Upper lobe of right lung (tissue), 1 donor: ENCODE measurements at regions not wholly inside any gene's neighbourhood (a gene's known extent, or its start where the extent isn't known, plus 50 kb on each side); places are given as distances from the start of the nearest gene placed in this dataset.
"Not testable (repeated sequence)": the region's sequence is repeated elsewhere in the genome, so short reads cannot be mapped to it uniquely, and the experiment has no call there.

ENCODE experiments used
- ATAC-seq: fragments of 200-7000 bp; cut with Tn5 transposase; one replicate; pipeline ENCODE4 v1.9.1; 2020; ENCODE audit warnings: mild to moderate bottlenecking, moderate library complexity
- DNase-seq: peaks from one replicate; pipeline ENCODE4 v3.0.0-alpha.2; 2020
- H3K27ac ChIP-seq: fragments of 200-600 bp; one replicate; pipeline ENCODE4 v1.8.0; 2022
- H3K27me3 ChIP-seq: fragments of 200-600 bp; one replicate; pipeline ENCODE4 v1.8.0; 2022; ENCODE audit warnings: mild to moderate bottlenecking
- H3K36me3 ChIP-seq: fragments of 200-600 bp; one replicate; pipeline ENCODE4 v1.8.0; 2022
- H3K4me1 ChIP-seq: fragments of 200-600 bp; one replicate; pipeline ENCODE4 v1.8.0; 2022
- H3K4me3 ChIP-seq: fragments of 200-600 bp; one replicate; pipeline ENCODE4 v1.8.0; 2022; ENCODE audit warnings: mild to moderate bottlenecking
- H3K9me3 ChIP-seq: fragments of 200-600 bp; one replicate; pipeline ENCODE4 v1.8.0; 2022
- intact Hi-C: fragments of 100-400 bp; cut with DNase I; formaldehyde crosslinking; loops from one replicate; pipeline ENCODE4 v1.11.0; 2022
- TF ChIP-seq, protein P1 (sequence below): fragments of 200-600 bp; IDR thresholded peaks from one replicate; pipeline ENCODE4 v1.8.0; 2022; ENCODE audit warnings: antibody characterized with exemption
- donor health status: DM: no; HTN: yes; CAD: no; lungs with severe emphysema.

DNA sequence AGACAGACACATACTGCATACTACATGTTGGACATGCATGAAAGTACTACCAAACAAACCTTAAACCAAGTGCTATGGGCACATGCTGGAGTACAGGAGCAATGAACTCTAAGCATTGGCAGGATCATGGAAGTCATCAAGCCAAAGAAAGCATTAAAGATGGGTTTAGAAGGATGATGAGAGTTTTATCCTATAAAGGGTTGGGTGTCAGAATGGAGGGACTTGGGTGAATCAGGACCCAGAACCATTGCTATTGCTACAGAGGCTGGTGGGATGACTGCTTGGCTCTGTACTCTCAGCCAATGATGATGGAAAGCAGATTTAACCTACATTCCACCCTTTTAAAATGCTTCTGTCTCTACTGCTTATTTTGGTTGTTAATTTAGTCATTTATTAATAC lies 233.9 kb upstream of the EDA2R start:
- Histone ChIP-seq H3K4me3 (no peak overlapping the region), H3K36me3 (no peaks in the 10 kb centered on the region), H3K27me3 (no peaks in the 10 kb centered on the region), H3K27ac (no peak overlapping the region), H3K4me1 (no peaks in the 10 kb centered on the region), H3K9me3 (no peaks in the 10 kb centered on the region)
- TF ChIP-seq, protein P1, sequence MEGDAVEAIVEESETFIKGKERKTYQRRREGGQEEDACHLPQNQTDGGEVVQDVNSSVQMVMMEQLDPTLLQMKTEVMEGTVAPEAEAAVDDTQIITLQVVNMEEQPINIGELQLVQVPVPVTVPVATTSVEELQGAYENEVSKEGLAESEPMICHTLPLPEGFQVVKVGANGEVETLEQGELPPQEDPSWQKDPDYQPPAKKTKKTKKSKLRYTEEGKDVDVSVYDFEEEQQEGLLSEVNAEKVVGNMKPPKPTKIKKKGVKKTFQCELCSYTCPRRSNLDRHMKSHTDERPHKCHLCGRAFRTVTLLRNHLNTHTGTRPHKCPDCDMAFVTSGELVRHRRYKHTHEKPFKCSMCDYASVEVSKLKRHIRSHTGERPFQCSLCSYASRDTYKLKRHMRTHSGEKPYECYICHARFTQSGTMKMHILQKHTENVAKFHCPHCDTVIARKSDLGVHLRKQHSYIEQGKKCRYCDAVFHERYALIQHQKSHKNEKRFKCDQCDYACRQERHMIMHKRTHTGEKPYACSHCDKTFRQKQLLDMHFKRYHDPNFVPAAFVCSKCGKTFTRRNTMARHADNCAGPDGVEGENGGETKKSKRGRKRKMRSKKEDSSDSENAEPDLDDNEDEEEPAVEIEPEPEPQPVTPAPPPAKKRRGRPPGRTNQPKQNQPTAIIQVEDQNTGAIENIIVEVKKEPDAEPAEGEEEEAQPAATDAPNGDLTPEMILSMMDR: no peak
- DNase-seq (no peak), ATAC-seq (no peak)
- intact Hi-C loops: no loop called here

DNA sequence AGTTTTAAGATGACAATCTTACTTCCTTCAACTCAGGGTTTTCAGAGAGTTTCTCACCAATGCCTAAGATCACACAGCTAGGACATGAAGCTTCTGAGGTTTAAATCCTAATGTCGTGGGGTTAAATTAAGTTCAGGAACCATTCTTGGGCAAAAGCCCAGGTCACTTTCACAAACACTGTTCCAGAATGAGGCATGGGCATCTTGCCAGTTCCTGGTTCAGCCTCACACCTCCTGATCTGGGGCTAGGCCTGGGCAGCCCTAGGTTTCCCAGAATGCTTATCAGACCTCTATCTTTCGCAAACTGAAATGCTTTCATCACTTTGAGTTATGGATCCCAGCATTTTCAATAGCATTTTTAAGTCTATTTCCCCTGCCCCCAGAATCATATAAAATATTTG lies 224.8 kb upstream of the EDA2R start:
- Histone ChIP-seq H3K4me3 (no peak overlapping the region), H3K4me1 (no peaks in the 10 kb centered on the region), H3K27ac (no peak overlapping the region), H3K27me3 (no peaks in the 10 kb centered on the region), H3K36me3 (no peaks in the 10 kb centered on the region), H3K9me3 (no peaks in the 10 kb centered on the region)
- ATAC-seq (no peak), DNase-seq (no peak)
- TF ChIP-seq, protein P1: no peak
- intact Hi-C loops: no loop called here

DNA sequence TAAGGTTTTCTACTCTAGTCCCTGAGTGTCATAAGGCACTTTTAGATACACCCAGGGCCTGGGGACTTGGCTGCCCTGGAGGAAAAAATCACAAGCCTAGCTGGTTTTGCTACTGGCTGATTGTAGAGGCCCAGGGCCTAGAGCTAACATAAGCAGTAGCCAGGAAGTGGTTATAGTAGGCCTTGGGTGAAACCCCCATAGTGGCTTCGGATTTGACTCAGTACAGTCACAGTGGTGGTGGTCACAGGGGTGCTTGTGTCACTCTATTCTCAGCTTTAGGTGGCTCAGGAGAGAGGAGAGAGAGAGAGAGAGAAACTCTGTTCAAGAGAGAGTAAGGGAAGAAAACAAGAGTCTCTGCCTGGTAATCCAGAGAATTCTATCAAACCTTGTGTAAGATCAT lies 194.5 kb upstream of the EDA2R start:
- H3K27ac ChIP-seq: no peak overlapping the region
- ATAC-seq (no peak), DNase-seq (no peak)
- H3K4me3 ChIP-seq: no peak overlapping the region
- TF ChIP-seq, protein P1: no peak
- intact Hi-C loops: no loop called here
- no peaks in the 10 kb centered on the region for H3K4me1 ChIP-seq
- no peaks in the 10 kb centered on the region for H3K9me3 ChIP-seq
- H3K27me3 ChIP-seq: no peaks in the 10 kb centered on the region
- H3K36me3 ChIP-seq: no peaks in the 10 kb centered on the region

DNA sequence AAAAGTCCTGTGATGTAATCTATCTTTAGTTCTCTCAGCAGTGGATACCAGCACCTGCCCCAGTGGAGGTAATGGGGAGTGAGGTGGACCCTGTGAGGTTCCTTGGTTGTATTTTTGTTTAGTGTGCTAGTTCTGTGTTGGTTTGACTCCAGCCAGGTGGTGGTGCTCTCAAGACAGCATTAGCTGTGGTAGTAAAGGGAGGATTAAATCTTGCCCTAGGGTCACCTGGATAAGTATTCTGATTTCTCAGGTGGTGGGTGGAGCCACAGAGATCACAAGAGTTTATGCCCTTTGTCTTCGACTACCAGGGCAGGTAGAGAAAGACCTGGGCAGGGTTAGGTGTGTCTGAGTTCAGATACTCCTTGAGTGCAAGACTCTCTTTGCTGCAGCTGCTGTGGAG lies 176.3 kb upstream of the EDA2R start:
- ATAC-seq (no peak), DNase-seq (no peak)
- H3K9me3 ChIP-seq: no peaks in the 10 kb centered on the region
- H3K4me1 ChIP-seq: no peaks in the 10 kb centered on the region
- no peak overlapping the region for H3K4me3 ChIP-seq
- TF ChIP-seq, protein P1: no peak
- no peak overlapping the region for H3K27ac ChIP-seq
- intact Hi-C loops: no loop called here
- no peaks in the 10 kb centered on the region for H3K27me3 ChIP-seq
- H3K36me3 ChIP-seq: no peaks in the 10 kb centered on the region

DNA sequence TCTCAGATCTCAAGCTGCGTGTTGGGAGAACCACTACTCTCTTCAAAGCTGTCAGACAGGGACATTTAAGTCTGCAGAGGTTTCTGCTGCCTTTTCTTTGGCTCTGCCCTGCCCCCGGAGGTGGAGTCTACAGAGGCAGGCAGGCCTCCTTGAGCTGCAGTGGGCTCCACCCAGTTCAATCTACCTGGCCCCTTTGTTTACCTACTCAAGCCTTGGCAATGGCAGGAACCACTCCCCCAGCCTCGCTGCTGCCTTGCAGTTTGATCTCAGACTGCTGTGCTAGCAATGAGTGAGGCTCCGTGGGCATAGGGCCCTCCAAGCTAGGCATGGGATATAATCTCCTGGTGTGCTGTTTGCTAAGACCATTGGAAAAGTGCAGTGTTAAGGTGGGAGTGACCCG lies 155.6 kb upstream of the EDA2R start:
- H3K36me3 ChIP-seq, intact Hi-C loops, DNase-seq, H3K9me3 ChIP-seq, H3K27ac ChIP-seq, H3K4me3 ChIP-seq, H3K4me1 ChIP-seq, H3K27me3 ChIP-seq, ATAC-seq: not testable (repeated sequence)

DNA sequence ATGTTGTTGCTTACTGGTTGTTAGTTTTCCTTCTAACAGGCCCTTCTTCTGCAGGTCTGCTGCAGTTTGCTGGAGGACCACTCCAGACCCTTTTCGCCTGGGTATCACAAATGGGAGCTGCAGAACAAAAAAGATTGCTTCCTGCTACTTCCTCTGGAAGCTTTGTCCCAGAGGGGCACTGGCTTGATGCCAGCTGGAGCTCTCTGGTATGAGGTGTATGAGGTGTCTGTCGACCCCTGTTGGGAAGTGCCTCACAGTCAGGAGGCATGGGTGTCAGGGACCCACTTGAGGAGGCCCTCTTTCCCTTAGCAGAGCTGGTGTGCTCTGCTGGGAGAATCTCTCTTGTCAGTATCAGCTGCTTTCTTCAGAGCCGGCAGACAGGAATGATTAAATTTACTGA lies 127.4 kb upstream of the EDA2R start:
- no peak for DNase-seq

More for the DNA sequence above, 127.4 kb upstream of the EDA2R start:
- Histone ChIP-seq H3K4me1 (no peaks in the 10 kb centered on the region), H3K27ac (no peak overlapping the region), H3K27me3 (no peaks in the 10 kb centered on the region), H3K36me3 (no peaks in the 10 kb centered on the region), H3K9me3 (no peaks in the 10 kb centered on the region), H3K4me3 (no peak overlapping the region)
- intact Hi-C loops: no loop called here
- TF ChIP-seq, protein P1: no peak
- ATAC-seq: no peak
